Endothelial cell (in vitro differentiated cells): ENCODE measurements at regions not wholly inside any gene's neighbourhood (a gene's known extent, or its start where the extent isn't known, plus 50 kb on each side); places are given as distances from the start of the nearest gene placed in this dataset.

Experiments
- DNase-seq: peaks from one replicate; pipeline ENCODE4 v3.0.0; 2021; ENCODE audit warnings: low spot score
- H3K27ac Mint-ChIP-seq: one replicate; pipeline ENCODE4 v1.8.0; 2021; ENCODE audit warnings: mixed read lengths, inconsistent platforms; ENCODE audit not compliant: unreplicated experiment
- H3K27me3 Mint-ChIP-seq: one replicate; pipeline ENCODE4 v1.8.0; 2021; ENCODE audit warnings: mild to moderate bottlenecking, moderate library complexity, mixed read lengths, inconsistent platforms; ENCODE audit not compliant: unreplicated experiment
- H3K36me3 Mint-ChIP-seq: one replicate; pipeline ENCODE4 v1.8.0; 2021; ENCODE audit warnings: mild to moderate bottlenecking, low read depth, mixed read lengths, inconsistent platforms; ENCODE audit not compliant: unreplicated experiment
- H3K4me1 Mint-ChIP-seq: one replicate; pipeline ENCODE4 v1.8.0; 2021; ENCODE audit warnings: mild to moderate bottlenecking, mixed read lengths, inconsistent platforms; ENCODE audit not compliant: unreplicated experiment
- H3K4me3 Mint-ChIP-seq: one replicate; pipeline ENCODE4 v1.8.0; 2021; ENCODE audit warnings: mild to moderate bottlenecking, mixed read lengths, inconsistent platforms; ENCODE audit not compliant: unreplicated experiment
- H3K9me3 Mint-ChIP-seq: one replicate; pipeline ENCODE4 v1.8.0; 2021; ENCODE audit warnings: mixed read lengths, inconsistent platforms; ENCODE audit not compliant: unreplicated experiment
- CTCF ChIP-seq: fragments of 200-600 bp; sonication (generic); IDR thresholded peaks from one replicate; pipeline ENCODE4 v1.5.0; 2021; ENCODE audit warnings: antibody characterized with exemption; ENCODE audit not compliant: unreplicated experiment

GRCh38 chr15:94097552-94097951 is 133.8 kb upstream of the MCTP2 start:
- no peak overlapping the region for H3K4me3 Mint-ChIP-seq
- H3K9me3 Mint-ChIP-seq, result no peaks in the 10 kb centered on the region
- no peaks in the 10 kb centered on the region for H3K4me1 Mint-ChIP-seq
- H3K27me3 Mint-ChIP-seq, result peaks cover 2% of the 10 kb centered on the region
- no peak for DNase-seq
- no peaks in the 10 kb centered on the region for H3K36me3 Mint-ChIP-seq
- no peak overlapping the region for H3K27ac Mint-ChIP-seq
- no peak for TF ChIP-seq CTCF

GRCh38 chr15:94094310-94094709 is 137.1 kb upstream of the MCTP2 start:
- Mint-ChIP-seq H3K4me1 (no peaks in the 10 kb centered on the region), H3K27me3 (peaks cover 1% of the 10 kb centered on the region), H3K4me3 (no peak overlapping the region), H3K9me3 (no peaks in the 10 kb centered on the region), H3K36me3 (no peaks in the 10 kb centered on the region), H3K27ac (no peak overlapping the region)
- DNase-seq, result no peak
- no peak for TF ChIP-seq CTCF

GRCh38 chr15:94086341-94086740 is 145.0 kb upstream of the MCTP2 start:
- DNase-seq, result no peak
- H3K27ac Mint-ChIP-seq, result no peak overlapping the region
- H3K9me3 Mint-ChIP-seq, result no peaks in the 10 kb centered on the region
- H3K27me3 Mint-ChIP-seq, result peaks cover 1% of the 10 kb centered on the region
- TF ChIP-seq CTCF, result no peak
- peaks cover 6% of the 10 kb centered on the region for H3K4me1 Mint-ChIP-seq
- H3K4me3 Mint-ChIP-seq, result no peak overlapping the region
- H3K36me3 Mint-ChIP-seq, result no peaks in the 10 kb centered on the region

GRCh38 chr15:94083467-94084052 is 147.8 kb upstream of the MCTP2 start:
- no peak overlapping the region for H3K4me3 Mint-ChIP-seq
- no peak for DNase-seq
- H3K27ac Mint-ChIP-seq, result no peak overlapping the region
- no peaks in the 10 kb centered on the region for H3K9me3 Mint-ChIP-seq
- H3K4me1 Mint-ChIP-seq, result peaks cover 6% of the 10 kb centered on the region
- H3K27me3 Mint-ChIP-seq, result no peaks in the 10 kb centered on the region
- no peaks in the 10 kb centered on the region for H3K36me3 Mint-ChIP-seq
- no peak for TF ChIP-seq CTCF

GRCh38 chr15:94081829-94082228 is 149.5 kb upstream of the MCTP2 start:
- Mint-ChIP-seq H3K36me3 (no peaks in the 10 kb centered on the region), H3K27me3 (no peaks in the 10 kb centered on the region), H3K4me3 (no peak overlapping the region), H3K4me1 (peaks cover 6% of the 10 kb centered on the region), H3K27ac (no peak overlapping the region), H3K9me3 (no peaks in the 10 kb centered on the region)
- TF ChIP-seq CTCF, result no peak
- DNase-seq, result no peak
